GM21526 (cell line): ENCODE measurements at regions not wholly inside any gene's neighbourhood (a gene's known extent, or its start where the extent isn't known, plus 50 kb on each side); places are given as distances from the start of the nearest gene placed in this dataset.
A peak's percentile ranks its signal among the peaks of the same experiment; 100 is the strongest.

ENCODE experiments used
- ATAC-seq: cut with Tn5 transposase; IDR thresholded peaks from one replicate; pipeline ENCODE4 v1.9.1; 2021; ENCODE audit warnings: moderate library complexity; ENCODE audit not compliant: unreplicated experiment, low FRiP score

DNA sequence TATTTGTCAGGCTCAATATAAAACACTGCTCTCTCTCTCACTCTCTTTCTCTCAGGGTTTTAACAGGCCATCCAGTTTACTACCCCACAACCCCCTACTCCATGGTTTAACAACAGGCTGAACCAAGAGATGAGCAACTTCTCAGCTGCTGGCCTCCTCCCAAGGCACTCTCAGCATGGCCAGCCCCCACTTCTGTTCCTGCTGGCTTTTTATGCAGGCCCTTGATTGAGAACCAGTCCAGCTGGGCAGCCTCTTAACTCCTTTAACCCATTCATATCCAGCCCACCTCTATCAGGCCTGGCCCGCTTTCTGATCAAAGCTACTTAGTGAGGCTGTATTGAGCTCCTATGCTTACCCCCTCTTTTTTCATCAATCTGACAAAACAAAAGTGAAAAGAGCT is 346.8 kb upstream of the POU3F2 start:
- no peak for ATAC-seq

DNA sequence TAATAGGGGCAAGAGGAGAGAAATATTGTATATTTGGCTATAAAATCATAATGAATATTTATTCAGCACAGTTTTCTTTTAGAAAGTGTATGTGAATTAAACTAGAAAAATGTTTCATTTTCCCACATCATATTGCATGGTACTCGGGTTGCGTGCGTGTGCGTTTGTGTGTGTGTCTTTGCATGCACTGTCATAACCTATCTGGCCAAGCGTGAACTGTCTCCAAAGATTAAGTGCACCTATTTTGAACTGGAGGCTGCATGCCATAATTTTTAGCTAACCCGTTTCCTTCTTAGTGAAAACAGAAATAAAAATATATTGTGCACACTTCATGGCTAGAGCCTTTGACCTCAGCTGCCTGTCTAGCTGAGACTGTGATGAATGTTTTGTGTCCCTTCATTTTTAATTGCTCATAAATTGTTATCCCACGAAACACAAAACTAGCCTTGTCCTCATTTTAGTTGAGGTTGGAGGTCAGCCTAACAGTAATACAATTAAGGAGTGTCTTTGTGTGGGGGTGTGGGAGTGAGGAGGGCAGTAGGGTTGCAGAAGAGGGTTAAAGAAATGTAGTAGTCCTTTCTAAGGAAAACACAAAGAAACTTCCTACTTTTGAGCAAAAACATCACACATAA is 336.1 kb upstream of the POU3F2 start:
- no peak for ATAC-seq

- no peak for ATAC-seq
Measured at GRCh38 chr6:98498866-98499265, 335.5 kb upstream of the POU3F2 start.

DNA sequence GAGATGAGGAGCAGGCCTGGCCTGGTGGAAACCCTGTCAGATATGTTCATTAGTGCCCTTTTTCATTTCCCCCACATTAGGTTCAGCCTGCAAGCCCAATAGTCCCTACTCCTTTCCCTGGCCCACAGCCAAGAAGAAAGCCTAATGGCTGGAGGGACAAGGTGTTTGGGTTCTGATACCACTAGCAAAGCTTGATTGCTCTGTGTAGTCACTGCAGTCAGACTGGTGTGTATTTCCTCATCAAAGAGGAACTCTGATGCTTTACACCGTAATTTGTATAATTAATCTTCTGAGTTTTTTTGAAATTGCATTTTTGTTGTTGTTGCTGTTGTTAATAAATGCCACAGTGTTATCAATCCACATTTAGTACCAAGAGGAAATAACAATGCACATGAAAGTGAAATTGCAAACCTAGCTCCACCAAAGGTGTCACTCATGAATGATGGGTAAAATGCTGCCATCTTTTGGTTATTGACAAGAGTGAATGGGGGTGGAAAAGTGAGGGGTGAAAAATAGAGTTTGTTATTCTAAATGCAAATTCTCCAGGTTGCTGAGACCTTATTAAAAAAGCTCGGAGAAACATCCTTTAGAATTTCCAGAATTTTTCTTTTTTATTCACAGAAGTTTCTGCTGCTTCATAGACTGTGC is 320.2 kb upstream of the POU3F2 start:
- no peak for ATAC-seq

DNA sequence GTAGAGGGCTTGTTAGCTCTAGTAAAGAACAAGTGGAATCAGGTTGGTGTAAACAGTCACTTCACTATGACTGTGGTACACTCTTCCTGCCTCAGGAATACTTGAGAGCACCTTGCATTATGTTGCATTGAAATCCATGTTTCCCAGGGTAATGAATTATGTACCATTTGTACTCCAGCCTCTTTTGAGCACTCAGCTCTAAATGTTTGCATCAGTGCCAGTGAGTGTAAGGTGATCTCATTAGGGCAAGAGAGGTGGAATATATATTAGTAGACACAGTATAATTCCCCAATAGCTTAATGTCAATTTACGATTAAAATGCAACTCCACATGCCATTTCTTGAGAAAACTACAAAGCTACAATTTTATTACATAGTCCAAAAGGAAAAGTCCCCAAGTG is 319.6 kb upstream of the POU3F2 start:
- no peak for ATAC-seq

DNA sequence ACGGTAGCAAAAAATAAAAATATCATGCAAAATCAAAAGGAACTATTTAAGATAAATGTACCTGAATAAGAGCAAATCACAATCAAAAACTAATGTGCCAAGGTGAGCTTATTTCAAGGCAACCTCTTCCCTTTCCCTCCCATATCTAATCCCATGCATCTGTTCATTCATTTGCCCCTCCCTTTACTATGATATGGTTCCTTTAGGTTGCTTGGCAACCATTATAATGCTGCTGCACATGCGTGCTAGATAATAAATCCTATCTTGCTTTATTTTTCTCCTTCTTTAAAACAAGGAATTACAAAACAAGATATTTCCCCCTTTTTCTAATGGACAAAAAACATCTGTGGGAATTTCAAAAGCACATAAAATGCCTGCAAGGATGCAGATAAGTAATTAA is 318.2 kb upstream of the POU3F2 start:
- no peak for ATAC-seq

- no peak for ATAC-seq
Measured at GRCh38 chr6:98516866-98517265, 317.5 kb upstream of the POU3F2 start.

- ATAC-seq, result no peak
Measured at GRCh38 chr6:98525860-98526259, 308.5 kb upstream of the POU3F2 start.

DNA sequence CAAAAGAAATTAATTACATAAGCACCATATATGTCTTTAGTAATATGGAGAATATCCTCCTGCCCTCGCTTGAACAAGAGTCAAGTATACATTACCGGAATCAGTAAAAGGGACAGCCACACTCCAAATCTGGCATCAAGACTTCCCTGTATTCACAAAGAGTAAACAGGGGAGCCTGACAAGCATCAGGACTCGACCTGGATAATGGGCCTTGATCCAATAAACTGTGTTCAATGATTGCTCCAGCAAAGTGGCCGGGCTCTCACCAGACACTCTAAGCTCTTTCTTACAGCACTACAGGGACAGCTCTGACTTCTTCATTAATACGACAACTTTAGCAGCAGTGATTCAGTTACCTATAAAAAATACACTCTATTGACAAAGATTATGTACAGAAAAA is 307.9 kb upstream of the POU3F2 start:
- no peak for ATAC-seq

DNA sequence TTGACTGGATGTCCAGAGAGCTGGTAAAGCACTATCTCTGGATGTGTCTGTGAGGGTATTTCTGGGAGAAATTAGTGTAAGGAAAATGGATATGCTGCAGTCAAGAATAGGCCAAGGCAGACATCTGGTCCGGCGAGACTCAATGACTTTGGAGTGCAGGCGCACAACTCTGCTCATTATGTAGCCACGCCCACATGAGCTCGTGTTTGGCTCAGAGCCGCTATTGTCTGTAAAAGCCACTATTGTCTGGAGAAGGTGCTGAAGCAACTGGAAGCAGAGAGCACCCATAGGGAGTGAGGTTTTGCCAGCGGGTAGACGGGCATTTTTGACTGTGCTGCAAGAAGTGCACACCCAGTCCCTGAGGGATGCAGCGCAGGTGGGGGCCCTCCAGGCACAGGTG is 305.0 kb upstream of the POU3F2 start:
- ATAC-seq, result no peak

DNA sequence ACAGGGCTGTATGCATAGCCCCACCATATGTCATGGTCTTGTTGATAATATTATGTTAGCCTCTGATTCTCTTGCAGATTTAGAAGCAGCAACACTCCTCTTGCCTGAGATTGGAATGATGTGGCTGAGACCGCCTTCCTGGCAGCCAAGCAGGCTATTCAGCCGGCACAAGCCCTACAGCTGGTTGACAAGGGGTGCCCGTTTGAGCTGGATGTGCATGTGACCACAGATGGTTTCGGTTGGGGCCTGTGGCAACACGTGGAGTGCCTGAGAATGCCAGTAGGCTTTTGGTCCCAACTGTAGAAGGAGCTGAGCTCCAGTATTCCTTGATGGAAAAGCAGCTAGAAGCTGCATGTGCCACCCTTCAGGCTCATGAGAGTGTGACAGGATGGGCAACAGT is 303.6 kb upstream of the POU3F2 start:
- no peak for ATAC-seq

- ATAC-seq, result no peak
Measured at GRCh38 chr6:98532004-98532403, 302.4 kb upstream of the POU3F2 start.

DNA sequence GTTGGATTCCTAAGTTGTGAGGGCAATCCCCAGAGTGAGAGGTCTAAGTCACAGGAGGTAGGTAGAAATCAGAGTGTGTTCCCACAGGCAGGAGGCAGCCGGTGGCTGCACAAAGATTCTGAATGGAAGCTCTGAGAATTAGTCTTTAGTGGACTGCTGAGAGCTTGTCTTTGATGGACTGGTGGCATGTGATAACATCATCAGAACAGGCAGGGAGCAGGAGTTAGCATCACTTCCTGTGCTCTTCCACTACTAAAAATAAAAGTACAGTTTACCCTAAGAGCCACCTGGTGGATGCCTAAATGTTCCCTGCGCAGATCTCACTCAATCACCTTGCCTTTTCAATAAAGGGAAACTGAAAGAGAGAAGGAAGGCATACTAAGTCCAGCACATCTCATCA is 294.6 kb upstream of the POU3F2 start:
- peak; percentile 70 for ATAC-seq

GRCh38 chr6:98546376-98546775 is 288.0 kb upstream of the POU3F2 start:
- no peak for ATAC-seq

DNA sequence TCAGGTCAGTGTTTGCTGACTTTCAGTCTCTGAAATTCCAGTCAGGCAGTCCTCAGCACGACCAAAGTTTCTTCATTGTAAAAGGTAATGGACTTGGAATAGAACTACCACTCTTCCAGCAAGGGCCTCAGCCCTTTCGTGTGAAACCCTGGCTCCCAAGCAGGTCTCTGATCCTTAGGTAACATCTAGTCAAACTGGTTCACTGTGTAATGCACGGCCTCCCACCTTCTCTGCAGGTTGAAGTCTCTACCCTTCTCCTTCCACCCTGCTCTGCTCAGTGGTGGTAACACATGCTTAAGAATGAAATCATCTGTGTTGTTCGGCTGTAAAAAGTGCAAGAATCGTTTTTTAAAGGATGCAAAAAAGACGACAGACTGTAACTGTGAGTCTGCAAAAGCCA is 287.2 kb upstream of the POU3F2 start:
- ATAC-seq, result no peak

DNA sequence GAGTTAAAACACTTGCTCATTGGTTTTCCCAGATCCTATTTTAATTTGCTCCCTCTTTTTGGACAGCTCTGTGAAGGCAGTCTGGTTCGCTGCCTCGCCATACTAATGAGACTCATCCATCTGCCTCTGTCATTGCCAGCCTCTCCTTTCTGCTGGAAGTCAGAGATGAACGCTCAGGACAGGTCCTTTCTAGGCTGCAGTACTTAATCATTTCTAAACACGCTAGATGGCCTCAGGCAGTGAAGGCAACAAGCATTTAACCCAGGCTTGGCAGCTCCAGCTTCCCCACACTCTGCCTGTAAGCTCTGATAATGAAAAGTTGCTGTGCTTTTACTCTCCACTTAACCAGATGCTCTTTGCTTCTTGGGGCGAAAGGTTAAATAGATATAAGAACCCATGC is 286.7 kb upstream of the POU3F2 start:
- no peak for ATAC-seq

DNA sequence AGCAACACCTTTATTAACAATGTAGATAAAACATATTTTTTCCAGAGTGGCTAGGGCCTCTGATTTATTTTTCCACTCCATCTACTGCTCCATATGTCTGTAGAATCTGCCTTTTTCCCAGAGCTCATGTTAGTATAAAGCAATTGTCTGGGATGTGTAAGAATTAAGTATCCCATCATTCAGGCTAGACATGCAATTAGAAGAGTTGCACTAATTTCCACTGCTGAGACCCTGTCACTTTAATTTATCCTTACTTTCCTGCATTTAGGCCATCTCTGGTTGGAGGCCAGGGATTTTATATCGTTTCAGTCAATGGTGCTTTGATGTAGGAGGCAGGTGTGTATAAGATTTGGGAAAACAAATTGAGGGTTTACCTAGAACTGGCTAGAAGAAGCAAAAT is 286.1 kb upstream of the POU3F2 start:
- no peak for ATAC-seq

- ATAC-seq, result no peak
Measured at GRCh38 chr6:98560418-98560817, 274.0 kb upstream of the POU3F2 start.

GRCh38 chr6:98560841-98561240 is 273.5 kb upstream of the POU3F2 start:
- ATAC-seq, result no peak

DNA sequence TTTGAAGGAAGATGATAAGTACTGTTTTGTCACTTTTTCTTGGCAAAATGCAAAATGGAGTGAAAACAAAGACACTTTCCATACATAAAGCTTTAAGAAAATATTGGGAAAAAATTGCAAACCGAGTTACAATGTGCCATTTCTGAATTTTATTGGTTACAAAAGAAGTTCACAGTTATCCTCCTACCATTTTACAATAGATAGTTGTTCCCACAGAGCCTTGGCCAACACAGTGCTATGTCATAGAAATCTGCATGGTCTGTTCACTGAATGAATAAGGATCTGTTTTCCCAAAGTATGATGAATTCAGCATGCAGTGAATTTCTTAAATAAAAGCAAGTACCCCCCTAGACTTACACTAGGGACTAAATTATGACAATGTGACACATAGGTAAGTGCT is 268.2 kb upstream of the POU3F2 start:
- ATAC-seq, result no peak

GRCh38 chr6:98572579-98572978 is 261.8 kb upstream of the POU3F2 start:
- no peak for ATAC-seq

GRCh38 chr6:98574984-98575383 is 259.4 kb upstream of the POU3F2 start:
- no peak for ATAC-seq

DNA sequence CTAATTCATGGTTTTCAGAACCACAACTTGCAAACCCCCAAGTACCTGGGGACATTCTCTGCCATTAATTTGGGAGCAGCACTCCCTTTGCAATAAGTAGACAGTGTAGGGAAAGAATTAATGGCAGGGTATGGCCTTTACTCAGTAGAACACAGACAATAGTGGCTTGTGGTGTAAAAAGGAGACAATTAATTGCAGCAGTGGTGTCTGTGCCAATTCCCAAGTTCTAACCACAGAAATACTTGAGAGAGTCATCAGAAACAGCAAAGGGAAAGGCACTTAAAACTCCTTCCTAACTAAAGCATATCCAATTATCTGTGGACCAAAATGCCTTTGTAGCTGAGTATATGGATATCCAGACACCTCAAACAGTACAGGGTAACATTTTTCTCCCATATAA is 257.6 kb upstream of the POU3F2 start:
- no peak for ATAC-seq
